ENCODE measurements at regions not wholly inside any gene's neighbourhood (a gene's known extent, or its start where the extent isn't known, plus 50 kb on each side); places are given as distances from the start of the nearest gene placed in this dataset.

GRCh38 chr12:28104903-28105864 lies 85.1 kb upstream of the CCDC91 start:
- DNase-seq (ENCODE audit: low spot score) = no peak

DNA sequence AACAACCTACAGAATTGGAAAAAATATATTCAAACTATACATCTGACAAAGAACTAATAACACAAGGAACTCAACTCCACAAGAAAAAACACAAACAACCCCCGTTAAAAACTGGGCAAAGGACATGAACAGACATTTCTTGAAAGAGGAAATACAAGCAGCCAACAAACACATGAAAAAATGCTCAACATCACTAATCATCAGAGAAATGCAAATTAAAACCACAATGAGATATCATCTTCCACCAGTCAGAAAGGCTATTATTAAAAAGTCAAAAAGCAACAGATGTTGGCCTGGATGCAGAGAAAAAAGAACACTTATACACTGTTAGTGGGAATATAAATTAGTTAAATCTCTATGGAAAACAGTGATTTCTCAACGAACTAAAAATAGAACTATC lies 82.6 kb upstream of the CCDC91 start:
- DNase-seq (ENCODE audit: low spot score) = no peak

DNA sequence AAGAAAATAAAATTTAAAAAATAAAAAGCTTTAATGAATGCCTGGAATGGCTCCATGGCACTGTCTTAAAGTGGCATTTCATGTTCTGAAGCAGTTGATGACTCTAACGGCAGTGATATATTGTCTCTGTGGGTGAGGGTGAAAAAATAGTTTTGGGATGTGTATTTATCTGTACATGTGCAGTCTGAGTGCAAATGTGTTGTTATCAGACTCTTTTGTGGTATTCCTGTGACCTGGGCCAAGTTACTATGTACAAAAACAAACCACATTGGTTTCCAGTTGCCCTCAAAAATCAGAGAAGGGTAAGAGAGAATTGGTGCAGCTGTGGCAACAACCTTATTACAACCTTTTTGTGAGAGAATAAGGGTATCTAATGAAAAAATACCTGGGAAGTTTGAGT lies 81.7 kb upstream of the CCDC91 start:
- no peak for DNase-seq (ENCODE audit: low spot score)

GRCh38 chr12:28110329-28110728 lies 79.9 kb upstream of the CCDC91 start:
- DNase-seq (ENCODE audit: low spot score) = no peak

DNA sequence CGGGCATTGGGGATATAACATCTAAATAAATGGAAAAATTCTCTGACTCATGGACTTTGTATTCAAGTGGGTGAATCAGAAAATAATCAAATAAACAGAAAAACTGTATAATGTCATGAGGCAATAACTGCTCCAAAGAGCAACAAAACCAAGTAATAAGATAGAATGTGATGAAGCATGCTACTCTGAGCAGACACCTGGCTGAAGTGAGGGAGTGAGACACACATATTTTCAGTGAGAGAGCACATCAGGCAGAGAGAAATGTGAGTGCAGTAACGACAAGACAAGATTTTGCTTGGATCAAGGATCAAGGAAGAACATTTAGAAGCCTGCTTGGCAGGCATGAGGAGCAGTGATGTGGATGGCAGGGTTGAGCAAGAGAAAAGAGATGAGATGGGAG lies 75.8 kb upstream of the CCDC91 start:
- DNase-seq (ENCODE audit: low spot score) = no peak

GRCh38 chr12:28121433-28121832 lies 68.8 kb upstream of the CCDC91 start:
- no peak for DNase-seq (ENCODE audit: low spot score)

DNA sequence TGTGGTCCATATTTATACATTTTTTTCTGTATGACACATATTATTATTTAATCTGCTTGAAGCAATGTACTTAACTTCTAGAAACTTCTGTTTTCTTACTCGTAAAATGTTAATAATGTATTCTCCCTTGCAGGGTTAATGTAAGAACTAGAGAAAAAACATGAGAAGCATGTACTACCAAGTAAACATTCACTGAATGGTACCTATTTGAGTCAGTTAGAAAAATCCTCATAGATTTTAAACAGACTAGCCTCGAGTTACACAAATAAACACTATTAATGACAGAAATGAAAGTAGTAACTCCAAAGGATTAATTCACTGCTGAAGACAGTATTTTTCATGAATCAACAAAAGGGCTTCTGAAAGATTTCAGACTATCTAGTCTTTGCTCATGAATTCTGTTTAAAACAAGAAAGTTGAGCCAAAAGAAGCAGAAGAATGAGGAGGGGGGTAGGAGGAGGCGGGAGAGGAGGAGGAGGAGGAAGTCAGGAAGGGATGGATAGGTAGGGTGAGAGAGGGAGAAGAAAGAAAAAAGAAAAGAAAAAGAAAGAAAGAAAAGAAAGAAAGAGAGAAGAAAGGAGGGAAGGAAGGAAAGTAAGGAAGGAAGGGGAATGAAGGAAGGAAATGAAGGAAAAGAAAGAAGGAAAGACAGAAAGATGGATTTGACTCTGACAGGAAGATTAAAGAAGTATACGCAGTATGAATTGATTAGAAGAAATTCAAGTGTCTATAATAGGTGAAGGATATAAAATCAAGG lies 68.2 kb upstream of the CCDC91 start:
- DNase-seq (ENCODE audit: low spot score) = no peak

GRCh38 chr12:28122756-28123155 lies 67.5 kb upstream of the CCDC91 start:
- DNase-seq (ENCODE audit: low spot score) = no peak

GRCh38 chr12:28127455-28127854 lies 62.8 kb upstream of the CCDC91 start:
- no peak for DNase-seq (ENCODE audit: low spot score)

DNA sequence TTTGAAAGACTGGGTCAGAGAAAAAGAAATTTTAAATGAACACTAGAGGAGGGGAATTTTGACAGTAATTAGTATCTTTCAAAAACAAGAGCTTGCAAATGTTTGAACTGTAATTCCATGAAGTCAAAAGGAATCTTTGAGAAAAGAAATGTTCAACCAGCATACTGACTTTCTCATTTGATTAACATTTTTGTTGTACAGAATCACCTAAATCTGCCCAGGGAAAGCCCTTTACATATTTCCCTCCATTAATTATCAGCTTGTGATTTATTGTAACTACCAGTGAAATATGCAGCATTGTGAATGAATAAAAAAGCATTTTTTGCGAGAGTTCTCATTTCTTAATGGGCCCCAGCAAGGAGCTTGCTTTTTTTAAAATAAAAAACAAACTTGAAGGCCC lies 61.2 kb upstream of the CCDC91 start:
- no peak for DNase-seq (ENCODE audit: low spot score)

DNA sequence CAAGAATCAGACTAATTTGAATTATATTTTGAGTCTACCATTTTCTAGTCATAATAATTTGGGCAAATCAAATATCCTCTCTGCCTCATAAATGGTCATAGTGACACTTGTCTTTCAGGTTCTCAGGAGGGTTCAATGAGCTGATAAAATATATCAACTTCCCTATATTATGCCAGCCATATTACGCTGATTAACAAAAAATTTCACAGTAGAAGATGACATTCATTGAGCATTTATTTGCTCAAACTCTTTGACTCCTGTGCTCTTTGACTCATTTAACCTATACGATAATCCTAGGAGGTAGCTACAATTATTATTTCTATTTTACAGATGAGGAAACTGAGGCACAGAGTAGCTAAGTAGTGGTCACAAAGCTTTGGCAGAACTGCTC lies 60.0 kb upstream of the CCDC91 start:
- no peak for DNase-seq (ENCODE audit: low spot score)

DNA sequence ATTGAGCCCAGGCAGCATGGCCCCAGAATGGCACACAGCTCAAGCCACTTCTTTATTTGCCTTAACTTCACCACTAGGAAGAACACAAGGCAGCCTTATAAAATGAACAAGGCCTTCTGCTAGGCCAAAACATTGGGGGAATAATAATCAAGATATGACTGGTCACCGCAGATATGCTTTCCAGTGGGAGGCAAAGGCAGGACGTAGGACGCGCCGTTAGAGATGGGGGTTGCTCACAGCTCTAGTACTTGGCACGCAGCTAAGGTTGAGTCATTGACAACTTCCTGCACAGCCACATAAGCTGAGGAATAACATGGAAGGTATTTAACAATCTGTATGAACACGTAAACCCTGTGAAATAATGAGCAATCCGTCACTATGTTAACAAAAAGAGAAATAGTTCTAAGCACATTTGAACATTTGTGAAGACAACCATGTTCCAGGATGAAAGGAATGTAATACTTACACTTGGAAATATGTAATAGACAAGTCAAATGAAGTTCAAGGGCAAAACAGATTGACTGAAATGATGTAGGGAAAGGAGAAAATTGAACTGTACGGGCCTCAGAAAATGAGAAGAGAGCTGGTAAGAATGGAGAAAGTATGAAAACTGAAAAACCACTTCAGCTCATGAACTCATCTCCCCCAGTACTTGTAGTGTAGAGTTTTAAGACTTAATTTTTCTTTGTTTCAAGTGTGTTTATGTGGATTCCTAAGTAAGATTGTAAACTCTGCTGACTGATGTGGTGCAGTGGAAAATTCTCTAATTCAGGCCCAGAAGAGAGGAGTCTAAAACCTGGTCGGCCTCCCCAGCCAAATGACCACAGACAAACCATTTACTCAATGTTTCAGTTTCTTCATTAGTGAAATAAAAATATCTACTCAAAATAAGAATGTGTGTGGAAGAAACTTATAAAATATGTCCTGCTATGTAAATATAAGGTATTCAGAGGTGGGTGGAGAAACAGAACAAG lies 59.3 kb upstream of the CCDC91 start:
- DNase-seq (ENCODE audit: low spot score) = peak; percentile 49

DNA sequence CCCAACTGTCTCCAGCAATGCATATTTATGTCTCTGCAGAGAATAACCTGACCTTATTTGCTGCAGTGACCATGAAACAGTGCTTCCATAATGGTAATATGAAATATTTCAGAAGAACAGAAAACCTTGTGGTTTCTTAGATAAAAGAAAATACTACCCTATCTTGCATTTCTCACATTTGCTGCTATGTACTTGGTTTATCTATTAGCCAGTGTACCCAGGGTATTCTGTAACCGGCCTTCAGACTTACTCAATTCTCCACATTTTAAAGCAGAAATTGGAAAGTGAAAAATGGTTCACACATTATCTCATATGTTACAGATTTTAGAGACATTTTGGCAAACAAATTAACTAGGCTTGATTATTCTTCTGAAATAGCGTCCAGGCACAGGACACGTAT lies 57.9 kb upstream of the CCDC91 start:
- DNase-seq (ENCODE audit: low spot score) = no peak

GRCh38 chr12:28135801-28136439 lies 54.3 kb upstream of the CCDC91 start:
- no peak for DNase-seq (ENCODE audit: low spot score)

GRCh38 chr12:28137414-28137813 lies 52.8 kb upstream of the CCDC91 start:
- DNase-seq (ENCODE audit: low spot score) = no peak

GRCh38 chr12:28140404-28140803 lies 49.9 kb upstream of the CCDC91 start:
- no peak for DNase-seq (ENCODE audit: low spot score)

All from ureter (tissue), 1 donor.